HL-60 (cell line): ENCODE measurements at regions not wholly inside any gene's neighbourhood (a gene's known extent, or its start where the extent isn't known, plus 50 kb on each side); places are given as distances from the start of the nearest gene placed in this dataset.

Experiments
- POLR2AphosphoS5 ChIP-seq: IDR thresholded peaks from 2 replicates; pipeline ENCODE4 v1.6.1; 2012; ENCODE audit warnings: low read depth
- REST ChIP-seq: IDR thresholded peaks from 2 replicates; pipeline ENCODE4 v1.6.1; 2012; ENCODE audit warnings: low read depth; ENCODE audit not compliant: insufficient replicate concordance
- TF ChIP-seq, protein P1 (sequence below): IDR thresholded peaks from one replicate; pipeline ENCODE4 v1.5.1; 2011; ENCODE audit warnings: low read length, control low read depth, inconsistent platforms; ENCODE audit not compliant: insufficient read depth

DNA sequence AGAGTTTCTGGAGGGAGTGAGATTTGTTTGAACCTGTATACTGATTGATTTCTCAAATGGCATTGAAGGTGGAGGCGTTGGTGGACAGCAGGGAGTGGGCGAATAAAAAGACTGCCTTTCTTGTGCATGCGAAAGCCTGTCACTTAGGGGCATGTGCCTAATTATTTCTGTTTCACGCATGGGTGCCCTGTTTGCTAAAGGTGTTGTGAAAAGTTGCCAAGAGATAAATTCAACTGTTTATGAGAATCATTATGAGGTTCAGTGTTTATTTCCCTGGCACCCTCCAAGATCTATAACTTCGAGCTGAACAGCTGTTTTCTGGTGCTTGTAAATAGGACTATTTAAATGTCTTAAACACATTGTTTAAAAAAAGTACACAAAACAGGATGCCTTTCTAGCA lies 67.4 kb upstream of the DMRTA1 start:
- TF ChIP-seq, protein P1, sequence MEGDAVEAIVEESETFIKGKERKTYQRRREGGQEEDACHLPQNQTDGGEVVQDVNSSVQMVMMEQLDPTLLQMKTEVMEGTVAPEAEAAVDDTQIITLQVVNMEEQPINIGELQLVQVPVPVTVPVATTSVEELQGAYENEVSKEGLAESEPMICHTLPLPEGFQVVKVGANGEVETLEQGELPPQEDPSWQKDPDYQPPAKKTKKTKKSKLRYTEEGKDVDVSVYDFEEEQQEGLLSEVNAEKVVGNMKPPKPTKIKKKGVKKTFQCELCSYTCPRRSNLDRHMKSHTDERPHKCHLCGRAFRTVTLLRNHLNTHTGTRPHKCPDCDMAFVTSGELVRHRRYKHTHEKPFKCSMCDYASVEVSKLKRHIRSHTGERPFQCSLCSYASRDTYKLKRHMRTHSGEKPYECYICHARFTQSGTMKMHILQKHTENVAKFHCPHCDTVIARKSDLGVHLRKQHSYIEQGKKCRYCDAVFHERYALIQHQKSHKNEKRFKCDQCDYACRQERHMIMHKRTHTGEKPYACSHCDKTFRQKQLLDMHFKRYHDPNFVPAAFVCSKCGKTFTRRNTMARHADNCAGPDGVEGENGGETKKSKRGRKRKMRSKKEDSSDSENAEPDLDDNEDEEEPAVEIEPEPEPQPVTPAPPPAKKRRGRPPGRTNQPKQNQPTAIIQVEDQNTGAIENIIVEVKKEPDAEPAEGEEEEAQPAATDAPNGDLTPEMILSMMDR = no peak
- TF ChIP-seq REST = no peak
- no peak for TF ChIP-seq POLR2AphosphoS5
